GM10248 (cell line): ENCODE measurements at regions not wholly inside any gene's neighbourhood (a gene's known extent, or its start where the extent isn't known, plus 50 kb on each side); places are given as distances from the start of the nearest gene placed in this dataset.

Experiments used
- CTCF ChIA-PET: fragments of 300-600 bp; sonication (Branson Sonifier 250); formaldehyde crosslinking; extraction: SDS; loops from one replicate; lab custom pipeline; 2021; ENCODE audit warnings: antibody characterized with exemption; lab: Yijun Ruan, JAX
- POLR2A ChIA-PET: fragments of 350-650 bp; sonication (Branson Sonifier 250); formaldehyde crosslinking; extraction: SDS; loops from one replicate; lab custom pipeline; 2020; ENCODE audit warnings: antibody characterized with exemption; lab: Yijun Ruan, JAX
- DNase-seq: peaks from one replicate; pipeline ENCODE4 v3.0.0; 2012; ENCODE audit errors: extremely low spot score
- CTCF ChIP-seq: IDR thresholded peaks from 2 replicates; pipeline ENCODE4 v1.5.1; 2012; ENCODE audit warnings: mild to moderate bottlenecking, low read depth; ENCODE audit errors: extremely low read depth, missing control alignments, control extremely low read depth

- no peak for DNase-seq
- no peak for TF ChIP-seq CTCF
- ChIA-PET CTCF (no interaction called here), POLR2A (no interaction called here)
These were observed 2294.1 kb downstream of the NCAM2 start for GRCh38 chr21:23292292-23292691.

GRCh38 chr21:23281917-23282316 lies 2283.7 kb downstream of the NCAM2 start:
- POLR2A ChIA-PET = no interaction called here
- CTCF ChIA-PET = interaction anchor here (1.2 kb wide), 1 partner anchor 14 kb away, joined by 3 read pairs; no protein-coding TSS in a partner anchor
- no peak for DNase-seq
- no peak for TF ChIP-seq CTCF

- CTCF ChIA-PET = no interaction called here
- TF ChIP-seq CTCF = no peak
- POLR2A ChIA-PET = no interaction called here
- no peak for DNase-seq
These were observed 2251.6 kb downstream of the NCAM2 start for GRCh38 chr21:23249760-23250159.

- POLR2A ChIA-PET = no interaction called here
- TF ChIP-seq CTCF = no peak
- CTCF ChIA-PET = no interaction called here
- DNase-seq = no peak
These were observed 2249.1 kb downstream of the NCAM2 start for GRCh38 chr21:23247334-23247733.

- no peak for DNase-seq
- ChIA-PET POLR2A (no interaction called here), CTCF (no interaction called here)
- no peak for TF ChIP-seq CTCF
These were observed 2247.0 kb downstream of the NCAM2 start for GRCh38 chr21:23245255-23245654.

- ChIA-PET POLR2A (no interaction called here), CTCF (no interaction called here)
- no peak for DNase-seq
- TF ChIP-seq CTCF = no peak
These were observed 2225.7 kb downstream of the NCAM2 start for GRCh38 chr21:23223882-23224281.

- ChIA-PET CTCF (no interaction called here), POLR2A (no interaction called here)
- no peak for DNase-seq
- no peak for TF ChIP-seq CTCF
These were observed 2220.5 kb downstream of the NCAM2 start for GRCh38 chr21:23218667-23219066.
